GM19397 (cell line): ENCODE measurements at regions not wholly inside any gene's neighbourhood (a gene's known extent, or its start where the extent isn't known, plus 50 kb on each side); places are given as distances from the start of the nearest gene placed in this dataset.

ENCODE experiments used
- ATAC-seq: cut with Tn5 transposase; IDR thresholded peaks from one replicate; pipeline ENCODE4 v1.9.1; 2021; ENCODE audit warnings: mild to moderate bottlenecking, moderate library complexity; ENCODE audit not compliant: unreplicated experiment

DNA sequence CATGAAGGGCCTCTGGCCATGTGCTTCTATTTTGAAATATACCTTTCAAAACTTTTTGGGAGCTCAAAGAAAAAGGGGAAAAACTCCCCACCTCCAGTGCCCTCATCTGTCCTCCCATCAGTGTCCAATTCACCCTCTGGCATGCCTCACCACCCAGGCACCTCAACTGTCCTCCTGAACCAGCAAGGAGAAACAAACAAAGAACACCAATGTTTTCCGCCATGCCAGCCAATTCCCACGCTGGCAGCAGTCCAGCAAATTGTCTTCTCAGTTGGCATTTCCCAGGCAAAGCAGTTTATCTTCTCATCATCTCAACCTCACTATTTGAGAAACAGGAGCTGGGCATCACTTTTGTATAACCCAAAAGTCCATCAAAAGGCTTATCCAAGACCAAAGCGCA, 496.9 kb downstream of the SOX6 start:
- ATAC-seq: no peak

DNA sequence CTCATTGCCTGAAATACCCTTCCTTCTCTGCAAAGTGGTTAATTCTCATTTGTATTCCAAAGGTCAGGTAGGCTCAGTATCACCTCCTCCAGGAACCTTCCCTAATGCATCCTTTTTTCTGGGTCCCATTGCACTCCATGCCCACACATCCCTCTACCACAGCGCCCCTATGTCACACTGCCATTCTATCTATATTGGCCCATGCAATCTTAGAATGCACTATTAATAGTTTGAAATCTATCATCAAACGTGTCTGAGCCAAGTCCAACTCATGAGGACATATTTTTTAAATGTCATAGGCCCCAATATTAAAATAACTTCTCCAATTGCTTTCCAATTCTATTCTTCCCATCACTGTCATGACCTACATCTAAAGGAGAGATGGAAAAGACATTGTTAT, 495.1 kb downstream of the SOX6 start:
- no peak for ATAC-seq

DNA sequence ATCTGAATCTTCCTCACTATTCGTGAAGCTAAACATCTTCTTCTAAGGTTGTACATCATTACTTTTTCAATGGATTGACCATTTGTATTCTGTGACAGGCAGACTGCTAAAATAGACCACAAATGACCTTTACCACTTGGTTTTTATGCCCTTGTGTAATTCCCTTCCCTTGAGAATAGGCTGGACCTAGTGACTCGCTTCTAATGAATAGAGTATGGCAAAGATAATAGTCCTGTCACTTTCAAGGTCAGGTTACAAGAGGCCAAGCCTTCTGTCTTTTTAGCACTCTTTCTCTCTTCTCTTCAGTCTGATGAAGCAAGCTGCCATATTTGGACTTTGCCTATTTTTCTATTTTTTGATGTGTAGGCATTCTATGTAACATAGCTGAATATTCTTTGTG, 492.9 kb downstream of the SOX6 start:
- no peak for ATAC-seq

DNA sequence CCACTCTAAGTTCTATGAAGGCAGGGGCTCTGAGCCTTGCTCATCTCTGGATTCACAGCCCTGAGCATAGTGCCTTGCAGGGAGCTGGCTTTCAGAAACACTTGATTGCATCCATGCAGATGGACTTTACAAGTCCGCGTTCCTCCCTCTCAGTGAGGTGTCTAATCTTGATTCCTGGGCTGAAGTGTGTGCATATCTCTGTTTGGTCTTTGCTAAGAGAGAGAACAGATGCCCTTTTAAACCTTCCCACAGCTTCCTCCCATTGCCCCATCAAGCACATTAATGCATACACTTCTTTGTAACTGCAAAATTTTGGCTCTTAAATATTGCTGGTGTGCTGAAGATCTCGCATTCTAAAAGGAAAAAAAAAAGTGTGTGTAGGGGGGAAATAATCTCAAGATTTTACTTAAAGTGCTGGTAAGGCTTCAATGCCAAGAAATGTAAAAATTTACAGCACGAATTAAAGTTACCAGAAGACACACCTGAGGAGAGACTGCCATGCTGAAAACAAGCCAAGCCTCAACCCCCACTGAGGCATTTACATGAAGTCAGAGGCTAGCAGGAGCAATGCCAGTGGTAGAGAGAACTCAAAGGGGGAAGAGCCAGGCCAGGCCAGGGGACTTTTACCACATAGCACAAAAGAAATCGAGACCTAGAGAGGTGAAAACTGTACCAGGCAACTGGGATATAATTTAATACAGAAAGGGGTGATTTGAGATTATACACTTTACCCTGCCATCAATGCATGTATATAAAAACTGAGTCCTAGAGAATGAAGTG, 492.1 kb downstream of the SOX6 start:
- no peak for ATAC-seq

DNA sequence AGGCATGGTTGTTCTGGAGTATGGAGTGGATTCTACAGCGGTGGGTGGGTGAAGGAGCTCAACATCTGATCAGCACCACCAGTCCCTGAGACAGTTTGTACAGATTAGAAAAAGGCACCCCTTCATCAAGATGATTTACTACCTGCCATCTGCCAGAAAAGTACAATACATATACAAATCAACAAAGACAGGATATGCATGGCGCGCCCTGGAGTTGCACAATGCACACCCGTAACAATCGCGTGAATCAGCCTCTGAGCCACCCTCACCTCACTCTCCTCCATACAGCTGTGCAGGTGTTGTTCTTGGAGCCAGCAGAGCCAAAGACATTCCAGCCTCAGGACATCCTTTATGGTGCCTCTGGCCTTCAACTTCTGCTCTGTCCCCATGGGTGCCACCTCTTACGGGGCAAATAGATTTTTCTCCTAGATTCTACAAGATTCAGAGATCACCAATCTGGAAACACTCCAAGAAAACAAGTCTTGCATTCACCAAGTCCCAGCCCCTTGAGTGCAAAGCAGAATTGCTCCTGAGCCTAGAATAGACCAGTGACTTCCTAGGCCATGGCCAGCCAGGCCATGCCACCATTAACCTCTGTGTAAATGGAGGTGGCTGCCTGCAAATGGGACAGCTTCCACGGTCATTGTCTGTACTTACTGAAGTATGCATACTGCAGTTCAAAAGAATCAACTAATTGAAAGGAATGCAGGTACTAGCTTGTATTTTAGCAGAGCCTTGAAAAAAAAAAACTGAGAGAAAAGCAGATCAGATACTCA, 490.9 kb downstream of the SOX6 start:
- no peak for ATAC-seq

DNA sequence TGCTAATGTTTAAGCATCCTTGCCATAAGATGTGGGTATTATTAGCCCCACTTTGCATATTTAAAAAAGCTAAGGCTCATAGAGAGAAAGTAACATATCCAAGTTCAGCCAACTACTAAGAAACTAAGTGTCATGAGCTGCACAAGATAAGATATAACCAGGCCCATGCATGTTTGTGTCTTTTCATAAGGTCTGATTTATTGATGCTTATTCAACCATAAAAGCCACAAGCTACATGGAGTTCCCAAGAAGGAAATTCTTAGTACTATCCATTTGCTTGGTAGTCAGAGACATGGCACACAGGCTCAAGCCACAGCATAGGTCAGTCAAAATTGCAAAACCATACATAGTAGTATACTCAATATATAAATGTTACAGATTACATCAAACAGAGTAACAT, 488.5 kb downstream of the SOX6 start:
- ATAC-seq: no peak

DNA sequence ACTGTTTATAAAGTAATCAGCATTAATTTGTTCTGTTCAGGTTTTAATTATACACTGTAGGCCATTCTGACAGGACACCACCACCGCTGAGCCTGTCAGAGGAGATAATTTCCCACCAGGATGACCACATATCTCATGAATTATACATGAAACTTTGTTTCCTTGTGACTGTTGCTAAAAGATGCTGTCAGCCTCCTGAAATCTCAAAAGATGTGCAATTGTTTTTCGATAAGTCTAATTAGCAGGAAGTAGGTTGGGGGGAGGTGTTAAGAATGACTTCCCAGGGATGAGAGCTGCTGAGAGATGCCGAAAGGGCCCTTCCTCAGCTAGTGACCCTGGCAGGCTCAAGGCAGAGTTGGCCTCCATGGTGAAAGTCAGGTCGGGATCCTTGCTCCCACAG, 485.4 kb downstream of the SOX6 start:
- no peak for ATAC-seq

DNA sequence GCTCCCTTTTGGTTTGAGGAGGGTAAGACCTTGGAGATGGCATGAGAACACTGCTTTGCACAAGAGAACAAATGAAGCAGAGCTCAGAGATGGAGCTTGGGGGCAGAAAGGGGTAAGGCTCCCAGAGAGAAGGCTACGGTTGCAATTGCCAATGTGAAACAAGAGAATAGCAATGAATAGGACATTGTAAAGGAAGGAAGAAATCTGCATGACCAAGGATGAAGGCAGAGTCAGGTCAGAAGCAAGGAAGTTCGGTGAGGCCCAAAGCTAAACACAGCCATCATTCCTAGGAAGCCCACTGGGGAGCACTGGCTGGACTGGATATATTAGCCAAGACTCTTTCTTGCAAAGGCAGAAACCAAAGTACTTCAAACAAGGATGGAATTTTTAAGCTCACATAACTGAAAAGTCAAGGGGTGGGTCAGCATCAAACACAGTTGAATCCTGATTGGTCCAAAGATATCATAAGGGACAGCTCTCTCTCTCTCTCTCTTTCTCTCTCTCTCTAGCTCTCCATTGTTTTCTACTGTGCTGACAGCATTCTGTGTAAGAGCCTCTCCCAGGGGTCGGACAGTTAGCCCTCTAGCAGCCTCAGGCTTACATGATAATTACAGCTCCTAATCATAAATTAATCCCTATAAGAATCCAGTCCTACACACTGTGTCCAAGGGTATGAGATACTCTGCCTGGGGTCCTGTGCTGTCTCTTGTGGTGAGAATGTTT, 484.3 kb downstream of the SOX6 start:
- no peak for ATAC-seq

DNA sequence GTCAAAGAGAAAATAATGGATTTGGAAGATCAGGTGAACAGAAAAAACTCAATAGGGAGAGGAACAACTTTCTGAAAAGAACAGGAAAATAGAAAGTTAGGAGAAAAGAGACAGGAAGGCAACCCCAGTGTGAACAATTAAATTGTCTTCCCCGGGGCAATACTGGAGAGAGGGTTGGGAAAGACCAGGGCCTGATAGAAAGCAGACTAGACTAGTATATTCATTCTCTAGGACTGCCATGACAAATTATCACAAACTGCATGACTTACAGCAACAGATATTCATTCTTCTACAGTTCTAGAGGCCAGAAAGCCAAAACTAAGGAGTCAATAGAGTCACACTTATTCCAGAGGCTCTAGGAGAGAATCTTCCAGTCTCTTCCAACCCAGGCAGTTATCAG, 482.8 kb downstream of the SOX6 start:
- ATAC-seq: no peak

DNA sequence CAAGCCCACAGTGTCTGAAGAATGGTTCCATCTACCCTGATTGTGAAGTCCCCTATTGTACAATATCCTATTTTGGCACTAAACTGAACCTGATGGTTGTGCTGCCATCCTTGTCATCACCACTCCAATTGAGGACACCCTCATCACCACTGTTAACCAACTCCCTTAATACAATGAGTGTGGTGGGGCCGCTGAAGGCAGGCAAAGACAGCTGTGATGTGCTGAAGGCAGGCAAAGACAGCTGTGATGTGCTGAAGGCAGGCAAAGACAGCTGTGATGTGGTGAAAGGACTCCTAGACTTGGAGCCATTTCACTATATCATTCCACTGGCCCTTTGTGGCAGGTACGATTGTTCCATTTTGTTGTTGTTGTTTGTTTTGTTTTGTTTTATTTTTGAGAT, 481.6 kb downstream of the SOX6 start:
- ATAC-seq: no peak

DNA sequence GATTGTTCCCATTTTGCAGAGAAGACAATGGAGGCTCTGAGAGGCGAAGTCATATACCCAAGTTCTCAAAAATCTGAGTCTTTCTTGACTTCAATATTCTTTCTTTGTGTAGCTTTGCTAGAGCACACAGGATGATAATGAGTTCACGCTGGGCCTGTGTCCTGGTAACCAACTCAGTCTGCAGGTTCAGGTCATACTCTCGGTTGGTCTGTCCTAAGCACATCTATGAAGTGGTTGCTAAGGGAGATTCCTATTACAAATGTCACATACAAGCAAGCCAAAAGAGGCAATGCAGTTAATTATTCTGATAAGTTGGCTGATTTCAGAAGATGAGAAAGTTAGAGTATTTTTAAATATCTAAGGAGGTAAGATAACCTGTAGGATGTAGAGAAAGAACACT, 481.0 kb downstream of the SOX6 start:
- ATAC-seq: no peak

DNA sequence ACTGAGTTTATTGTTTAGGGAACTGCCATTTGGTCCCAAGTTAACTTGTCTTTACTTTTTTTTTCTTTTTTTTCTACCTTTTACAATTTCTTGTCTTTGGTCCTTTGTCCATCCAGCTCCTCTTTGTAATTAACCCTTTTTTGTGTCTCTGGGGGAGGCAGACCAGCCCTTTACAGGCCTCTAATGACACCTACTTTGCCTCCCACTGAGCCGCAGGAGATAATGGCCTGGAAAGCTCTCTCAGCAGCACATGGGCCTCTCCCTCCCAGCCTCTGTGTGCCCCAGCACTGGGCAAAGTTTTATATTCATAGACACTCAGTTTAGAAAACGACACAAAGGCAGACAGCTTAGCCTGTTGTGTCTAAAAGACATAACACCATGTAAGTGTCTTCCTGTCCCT, 480.4 kb downstream of the SOX6 start:
- ATAC-seq: no peak

DNA sequence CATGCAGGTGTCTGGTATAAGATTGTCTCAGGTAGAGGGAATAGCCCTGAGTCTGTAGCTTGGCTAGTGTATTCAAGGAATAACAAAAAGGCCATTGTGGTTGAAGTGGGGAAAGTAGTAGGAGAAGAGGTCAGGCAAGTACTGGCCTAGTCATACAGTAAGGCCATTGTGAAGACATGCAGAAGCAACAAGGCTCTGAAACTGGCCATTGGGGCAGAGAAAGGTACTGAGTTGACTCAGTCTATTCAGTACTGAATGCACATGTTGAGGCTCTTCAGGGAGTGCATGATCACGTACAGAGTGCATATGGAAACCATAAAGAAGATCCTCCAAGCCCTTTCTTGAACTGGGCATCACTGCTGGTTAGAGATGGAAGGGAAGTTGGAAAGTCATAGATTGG, 477.6 kb downstream of the SOX6 start:
- no peak for ATAC-seq

DNA sequence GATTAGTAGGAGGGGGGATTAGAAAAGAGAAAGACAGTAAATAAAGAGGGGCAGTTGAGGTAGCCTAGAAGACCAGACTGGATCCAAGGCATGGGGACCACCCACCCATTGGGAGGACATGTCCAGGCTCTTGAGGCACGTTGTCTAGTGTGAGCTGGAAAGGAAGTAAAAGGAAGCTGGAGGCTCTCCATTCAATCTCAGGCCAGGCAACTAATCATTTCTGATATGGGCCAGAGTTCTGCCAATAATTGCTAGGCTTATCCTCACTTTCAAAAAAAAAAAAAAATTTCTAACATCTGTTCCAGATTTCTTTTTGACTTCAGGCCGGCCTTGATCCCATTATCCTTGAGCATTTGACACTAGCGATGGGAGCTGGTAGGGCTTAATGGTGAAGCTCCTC, 476.1 kb downstream of the SOX6 start:
- no peak for ATAC-seq

DNA sequence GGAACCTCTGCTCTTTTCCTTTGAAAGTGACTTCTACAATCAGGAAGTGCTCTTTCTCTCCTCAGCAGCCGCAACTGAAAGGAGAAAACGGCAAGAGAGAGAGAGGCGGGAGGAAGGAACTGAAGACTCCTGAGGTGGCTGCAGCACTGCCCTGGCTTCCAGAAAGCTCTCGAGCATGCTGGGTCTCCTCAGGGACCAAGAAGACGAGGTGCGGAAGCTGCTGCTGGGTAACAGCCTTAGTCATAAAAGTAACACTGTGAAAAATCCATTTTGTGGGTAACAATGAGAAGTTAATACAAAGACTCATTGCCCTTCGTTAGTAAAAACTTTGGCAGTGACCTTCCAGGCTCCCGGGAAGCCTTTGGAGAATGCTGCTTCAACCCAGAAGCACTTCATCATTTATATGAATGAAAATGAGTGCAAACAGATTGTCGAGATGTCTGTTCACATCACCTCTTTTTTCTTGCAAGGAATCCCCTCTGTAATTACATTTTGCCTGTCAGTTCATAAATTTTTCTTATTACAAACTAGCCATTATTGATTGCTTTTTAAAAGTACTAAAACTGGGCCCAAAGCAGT, 473.4 kb downstream of the SOX6 start:
- ATAC-seq: no peak

DNA sequence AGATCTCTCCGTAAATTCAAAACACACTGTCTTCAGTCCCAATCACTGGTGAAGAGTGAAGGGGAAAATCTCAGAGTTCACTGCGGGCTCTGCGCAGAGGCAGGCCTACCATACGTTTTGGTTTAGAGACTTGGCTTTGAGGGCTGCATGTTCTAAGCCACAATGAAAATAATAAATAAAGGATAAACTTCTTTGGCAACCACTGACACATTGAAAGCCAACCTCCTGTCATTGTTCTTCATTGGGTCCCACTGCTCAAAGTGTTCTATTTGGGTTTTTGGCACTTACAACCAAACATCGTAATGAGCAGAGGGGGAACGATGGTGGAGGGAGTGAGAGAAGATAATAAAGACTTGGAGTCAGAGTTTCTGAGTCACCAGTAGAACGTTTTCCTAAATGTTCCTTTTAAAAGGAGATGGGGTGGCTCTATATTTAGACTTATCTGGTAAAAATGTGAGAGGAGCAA, 472.9 kb downstream of the SOX6 start:
- ATAC-seq: no peak

DNA sequence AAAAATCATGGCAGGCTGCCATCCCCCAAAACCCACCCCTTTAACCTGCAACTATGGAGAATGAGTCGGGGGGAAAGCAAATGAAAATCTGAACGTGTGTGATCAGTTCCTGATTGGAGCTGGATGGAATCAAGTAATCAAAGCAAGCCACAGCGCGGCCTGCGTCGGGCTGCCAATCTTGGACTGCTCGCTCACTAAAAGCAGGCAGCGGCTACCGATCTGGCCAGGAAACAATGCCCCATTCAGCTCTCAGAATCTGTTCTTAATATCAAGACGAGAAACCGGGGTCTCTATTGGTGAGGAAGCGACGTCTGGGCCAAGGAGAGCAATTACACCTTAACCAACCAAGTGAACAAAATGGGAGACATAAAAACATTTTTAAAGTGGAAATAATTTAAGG, 472.2 kb downstream of the SOX6 start:
- no peak for ATAC-seq

DNA sequence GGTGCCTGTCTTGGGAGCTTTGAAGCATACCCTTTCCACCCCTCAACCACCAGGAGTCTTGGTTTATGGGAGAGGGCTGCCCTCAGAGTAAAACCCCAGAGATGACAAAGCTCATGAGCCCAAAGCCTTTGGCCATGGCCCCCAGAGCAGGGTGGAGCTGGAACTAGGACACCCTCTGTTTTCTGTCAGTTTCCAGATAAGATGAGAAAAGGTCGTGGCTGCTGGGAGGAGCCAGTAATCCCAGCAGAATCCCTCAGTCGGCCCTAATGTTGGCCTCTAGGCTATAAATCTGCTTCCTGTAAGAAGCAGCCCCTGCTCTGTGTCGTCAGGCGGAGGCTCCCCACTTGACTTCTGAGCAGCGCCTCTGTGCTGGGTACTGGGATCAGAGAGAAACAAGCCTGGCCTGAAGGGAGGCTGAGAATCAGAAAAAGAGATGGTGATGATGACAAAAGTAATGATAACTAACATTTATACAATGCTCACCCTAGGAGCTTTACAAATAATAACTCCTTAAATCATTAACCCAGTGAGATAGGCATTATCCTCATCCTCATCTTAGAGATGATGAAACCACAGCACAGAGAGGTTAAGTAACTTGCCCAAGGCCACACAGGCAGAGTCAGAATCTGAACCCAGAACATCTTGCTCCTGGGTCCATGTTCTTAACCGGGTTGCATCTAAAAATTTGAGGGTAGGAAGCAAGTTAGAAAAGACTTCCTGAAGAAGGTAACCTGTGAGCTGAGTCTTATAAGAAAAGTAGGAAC, 471.4 kb downstream of the SOX6 start:
- ATAC-seq: no peak

DNA sequence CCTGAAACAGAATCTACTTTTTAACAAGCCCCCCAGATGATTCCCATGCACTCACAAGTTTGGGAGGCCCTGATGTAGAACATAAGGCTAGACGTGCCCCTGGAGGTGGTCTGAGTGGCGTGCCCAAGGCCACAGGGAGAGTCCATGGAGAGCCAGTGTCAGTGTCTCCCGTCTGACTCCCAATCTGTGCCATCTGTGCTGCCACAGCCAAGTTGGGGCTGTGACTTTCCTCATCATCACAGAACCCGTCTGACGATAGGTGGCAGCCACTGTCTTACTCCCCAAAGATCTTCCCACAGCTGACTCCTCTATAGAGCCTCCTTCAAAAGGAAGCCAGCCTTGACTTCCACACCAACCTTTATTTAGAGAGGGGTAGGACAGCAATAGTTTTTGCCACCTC, 470.5 kb downstream of the SOX6 start:
- ATAC-seq: no peak

DNA sequence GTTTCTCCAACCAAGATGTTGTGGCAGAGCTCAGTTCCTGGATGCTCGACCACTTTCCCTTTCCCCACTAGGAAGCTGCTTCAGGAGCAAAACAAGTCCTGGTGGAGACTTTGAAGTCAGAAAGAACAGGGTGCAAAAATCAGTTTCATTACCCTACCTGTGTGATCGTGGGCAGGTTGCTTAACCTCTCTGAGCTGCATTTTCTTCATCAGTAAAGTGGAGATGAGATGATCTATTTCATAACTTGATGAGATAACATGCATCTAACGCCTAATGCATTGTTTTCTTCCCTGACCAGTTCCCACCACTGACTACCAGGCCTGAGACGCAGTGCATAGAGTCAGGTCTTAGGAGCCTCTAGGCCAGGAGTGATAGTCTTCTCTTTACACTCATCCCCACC, 470.0 kb downstream of the SOX6 start:
- ATAC-seq: no peak

DNA sequence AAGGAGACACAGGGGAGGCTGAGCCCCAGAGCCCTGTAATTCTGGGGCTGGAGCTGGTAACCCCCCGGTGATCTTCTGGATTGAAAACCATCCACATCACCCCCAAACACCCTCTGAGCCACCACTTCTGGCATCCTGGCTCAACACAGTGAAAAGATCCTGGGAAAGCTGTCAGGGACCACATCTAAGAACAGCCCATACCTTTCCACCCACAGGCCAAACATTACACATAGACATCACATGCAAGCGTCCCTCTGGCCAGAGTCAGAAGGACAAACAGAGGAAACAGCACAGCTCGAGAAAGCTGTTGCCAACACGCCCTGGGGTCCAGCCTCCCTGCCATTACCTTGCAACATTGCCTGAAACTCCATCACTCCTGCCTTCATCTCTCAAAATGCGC, 469.5 kb downstream of the SOX6 start:
- no peak for ATAC-seq
